Esophagus squamous epithelium (tissue), 5 donors: ENCODE measurements at regions not wholly inside any gene's neighbourhood (a gene's known extent, or its start where the extent isn't known, plus 50 kb on each side); places are given as distances from the start of the nearest gene placed in this dataset.
"Not testable (repeated sequence)": the region's sequence is repeated elsewhere in the genome, so short reads cannot be mapped to it uniquely, and the experiment has no call there.

Experiments used
- DNase-seq: peaks from one replicate; lab custom pipeline; 2025; lab: John Stamatoyannopoulos, UW
- H3K27ac ChIP-seq, 4 donors: fragments of 200-600 bp; sonication (generic); one replicate each; pipeline ENCODE4 v1.5.1; 2016 to 2019; ENCODE audit warnings: mild to moderate bottlenecking in 1 of 4
- H3K27me3 ChIP-seq, 4 donors: fragments of 200-600 bp; sonication (generic); 1 replicate in 3 of 4; 2 replicates in 1 of 4; pipeline versions ENCODE4 v1.5.1 to v1.6.0; 2017 to 2021; ENCODE audit warnings: antibody characterized with exemption in 1 of 4
- H3K36me3 ChIP-seq, 3 donors: fragments of 200-600 bp; sonication (generic); one replicate each; pipeline ENCODE4 v1.5.1; 2016 to 2019
- H3K4me1 ChIP-seq, 3 donors: fragments of 200-600 bp; sonication (generic); one replicate each; pipeline ENCODE4 v1.5.1; 2017 to 2019
- H3K4me3 ChIP-seq, 4 donors: fragments of 200-600 bp; sonication (generic); 1 replicate in 3 of 4; 2 replicates in 1 of 4; pipeline ENCODE4 v1.5.1; 2016 to 2019; ENCODE audit warnings: mild to moderate bottlenecking in 2 of 4, moderate library complexity in 1 of 4
- H3K9me3 ChIP-seq, 3 donors: fragments of 200-600 bp; sonication (generic); one replicate each; pipeline ENCODE4 v1.5.1; 2016 to 2019
- CTCF ChIP-seq, 6 experiments: fragments of 450-650 bp in 4 of 6; fragments of 200-600 bp in 2 of 6; sonication (generic) in 2 of 6; IDR thresholded peaks; one replicate each; pipeline ENCODE4 v1.5.1; 2016 to 2019; ENCODE audit warnings: antibody characterized with exemption in 6 of 6, mild to moderate bottlenecking in 4 of 6, moderate library complexity in 4 of 6
- POLR2A ChIP-seq, 4 donors: fragments of 450-650 bp; IDR thresholded peaks; one replicate each; pipeline ENCODE4 v1.6.1; 2017; ENCODE audit warnings: antibody characterized with exemption in 4 of 4, mild to moderate bottlenecking in 4 of 4, moderate library complexity in 3 of 4
- WGBS, 2 donors: methylation state at CpG; one replicate each; pipeline ENCODE4 v1.1.5; 2018; 5-methylcytosine and 5-hydroxymethylcytosine counted together
- intact Hi-C: fragments of 100-400 bp; cut with DNase I; formaldehyde crosslinking; loops from one replicate; pipeline ENCODE4 v1.15.0; 2022
- donor health status: DM: yes; HTN: yes; CAD: no.

- intact Hi-C loops, result no loop called here
- H3K27me3 ChIP-seq, result peaks cover 0 to 21% (median 0%) of the 10 kb centered on the region in 4 donors
- H3K9me3 ChIP-seq, result no peaks in the 10 kb centered on the region
- no peak overlapping the region for H3K4me3 ChIP-seq
- 33 to 42% methylated on average over 4 to 5 of the region's 5 CpGs for WGBS, 2 donors
- H3K36me3 ChIP-seq, result no peaks in the 10 kb centered on the region
- no peak for TF ChIP-seq POLR2A (IDR thresholded peaks at IDR 0.05)
- no peak for TF ChIP-seq CTCF (IDR thresholded peaks at IDR 0.05)
- no peaks in the 10 kb centered on the region for H3K4me1 ChIP-seq
- DNase-seq, result no peak
- H3K27ac ChIP-seq, result no peak overlapping the region
These were observed 374.9 kb upstream of the PODXL start for GRCh38 chr7:131931370-131931769.

GRCh38 chr7:131929632-131930031, 373.2 kb upstream of the PODXL start:
- no peak overlapping the region for H3K4me3 ChIP-seq
- intact Hi-C loops, result no loop called here
- no peak overlapping the region for H3K27ac ChIP-seq
- H3K36me3 ChIP-seq, result no peaks in the 10 kb centered on the region
- TF ChIP-seq POLR2A (IDR thresholded peaks at IDR 0.05) (no peak), CTCF (IDR thresholded peaks at IDR 0.05) (no peak)
- no peak for DNase-seq
- H3K9me3 ChIP-seq, result no peaks in the 10 kb centered on the region
- peaks cover 0 to 17% (median 0%) of the 10 kb centered on the region in 4 donors for H3K27me3 ChIP-seq
- no peaks in the 10 kb centered on the region for H3K4me1 ChIP-seq

GRCh38 chr7:131927770-131928423, 371.5 kb upstream of the PODXL start:
- H3K27ac ChIP-seq, result no peak overlapping the region
- peaks cover 0 to 15% (median 0%) of the 10 kb centered on the region in 4 donors for H3K27me3 ChIP-seq
- 63 to 78% methylated on average over 4 to 7 of the region's 12 CpGs for WGBS, 2 donors
- no peaks in the 10 kb centered on the region for H3K4me1 ChIP-seq
- no peaks in the 10 kb centered on the region for H3K9me3 ChIP-seq
- intact Hi-C loops, result no loop called here
- TF ChIP-seq POLR2A (IDR thresholded peaks at IDR 0.05) (no peak), CTCF (IDR thresholded peaks at IDR 0.05) (no peak)
- no peaks in the 10 kb centered on the region for H3K36me3 ChIP-seq
- no peak overlapping the region for H3K4me3 ChIP-seq
- DNase-seq, result no peak

- Histone ChIP-seq H3K27me3 (peaks cover 0 to 14% (median 0%) of the 10 kb centered on the region in 4 donors), H3K9me3 (no peaks in the 10 kb centered on the region), H3K27ac (no peak overlapping the region), H3K4me1 (no peaks in the 10 kb centered on the region), H3K36me3 (no peaks in the 10 kb centered on the region), H3K4me3 (no peak overlapping the region)
- intact Hi-C loops, result no loop called here
- no peak for DNase-seq
- TF ChIP-seq POLR2A (IDR thresholded peaks at IDR 0.05) (no peak), CTCF (IDR thresholded peaks at IDR 0.05) (no peak)
These were observed 369.2 kb upstream of the PODXL start for GRCh38 chr7:131925636-131926035.

- no peaks in the 10 kb centered on the region for H3K4me1 ChIP-seq
- TF ChIP-seq POLR2A (IDR thresholded peaks at IDR 0.05), result no peak
- TF ChIP-seq CTCF (IDR thresholded peaks at IDR 0.05), result no peak
- WGBS, 2 donors, result 62 to 74% methylated on average over 3 of the region's 3 CpGs
These were observed 368.4 kb upstream of the PODXL start for GRCh38 chr7:131924857-131925256.

GRCh38 chr7:131922948-131923347, 366.5 kb upstream of the PODXL start:
- H3K27me3 ChIP-seq, H3K9me3 ChIP-seq, DNase-seq, H3K36me3 ChIP-seq, intact Hi-C loops, H3K27ac ChIP-seq, H3K4me3 ChIP-seq, H3K4me1 ChIP-seq: not testable (repeated sequence)
- WGBS, 2 donors, result 90 to 100% methylated on average over 6 to 10 of the region's 10 CpGs

More at GRCh38 chr7:131924857-131925256, 368.4 kb upstream of the PODXL start:
- intact Hi-C loops, result no loop called here
- no peaks in the 10 kb centered on the region for H3K36me3 ChIP-seq
- DNase-seq, result no peak
- H3K27ac ChIP-seq, result no peak overlapping the region
- H3K9me3 ChIP-seq, result no peaks in the 10 kb centered on the region
- peaks cover 0 to 14% (median 0%) of the 10 kb centered on the region in 4 donors for H3K27me3 ChIP-seq
- no peak overlapping the region for H3K4me3 ChIP-seq
